Nephron progenitor cell (in vitro differentiated cells): ENCODE measurements at regions not wholly inside any gene's neighbourhood (a gene's known extent, or its start where the extent isn't known, plus 50 kb on each side); places are given as distances from the start of the nearest gene placed in this dataset.
A peak's percentile ranks its signal among the peaks of the same experiment; 100 is the strongest.

Source experiments
- DNase-seq: peaks from one replicate; pipeline ENCODE4 v3.0.0; 2021
- H3K27ac Mint-ChIP-seq: 2 replicates; pipeline ENCODE4 v1.8.0; 2021; ENCODE audit warnings: mild to moderate bottlenecking, moderate library complexity, mixed read lengths
- H3K27me3 Mint-ChIP-seq: 2 replicates; pipeline ENCODE4 v1.8.0; 2021; ENCODE audit warnings: mild to moderate bottlenecking, low read depth, mixed read lengths; ENCODE audit not compliant: poor library complexity
- H3K36me3 Mint-ChIP-seq: 2 replicates; pipeline ENCODE4 v1.8.0; 2021; ENCODE audit warnings: low read depth, mixed read lengths
- H3K4me1 Mint-ChIP-seq: 2 replicates; pipeline ENCODE4 v1.8.0; 2021; ENCODE audit warnings: mixed read lengths
- H3K4me3 Mint-ChIP-seq: 2 replicates; pipeline ENCODE4 v1.8.0; 2021; ENCODE audit warnings: mild to moderate bottlenecking, moderate library complexity, mixed read lengths
- H3K9me3 Mint-ChIP-seq: 2 replicates; pipeline ENCODE4 v1.8.0; 2021; ENCODE audit warnings: mild to moderate bottlenecking, moderate library complexity, mixed read lengths
- TF ChIP-seq, protein P1 (sequence below): fragments of 200-600 bp; sonication (generic); IDR thresholded peaks from 2 replicates; pipeline ENCODE4 v1.5.0; 2021; ENCODE audit warnings: antibody characterized with exemption

GRCh38 chrX:69291116-69291515, 125.9 kb upstream of the PJA1 start:
- TF ChIP-seq, protein P1, sequence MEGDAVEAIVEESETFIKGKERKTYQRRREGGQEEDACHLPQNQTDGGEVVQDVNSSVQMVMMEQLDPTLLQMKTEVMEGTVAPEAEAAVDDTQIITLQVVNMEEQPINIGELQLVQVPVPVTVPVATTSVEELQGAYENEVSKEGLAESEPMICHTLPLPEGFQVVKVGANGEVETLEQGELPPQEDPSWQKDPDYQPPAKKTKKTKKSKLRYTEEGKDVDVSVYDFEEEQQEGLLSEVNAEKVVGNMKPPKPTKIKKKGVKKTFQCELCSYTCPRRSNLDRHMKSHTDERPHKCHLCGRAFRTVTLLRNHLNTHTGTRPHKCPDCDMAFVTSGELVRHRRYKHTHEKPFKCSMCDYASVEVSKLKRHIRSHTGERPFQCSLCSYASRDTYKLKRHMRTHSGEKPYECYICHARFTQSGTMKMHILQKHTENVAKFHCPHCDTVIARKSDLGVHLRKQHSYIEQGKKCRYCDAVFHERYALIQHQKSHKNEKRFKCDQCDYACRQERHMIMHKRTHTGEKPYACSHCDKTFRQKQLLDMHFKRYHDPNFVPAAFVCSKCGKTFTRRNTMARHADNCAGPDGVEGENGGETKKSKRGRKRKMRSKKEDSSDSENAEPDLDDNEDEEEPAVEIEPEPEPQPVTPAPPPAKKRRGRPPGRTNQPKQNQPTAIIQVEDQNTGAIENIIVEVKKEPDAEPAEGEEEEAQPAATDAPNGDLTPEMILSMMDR = no peak
- Mint-ChIP-seq H3K36me3 (no peaks in the 10 kb centered on the region), H3K27ac (no peak overlapping the region), H3K9me3 (peaks cover 51% of the 10 kb centered on the region), H3K27me3 (peaks cover 9% of the 10 kb centered on the region), H3K4me3 (no peak overlapping the region), H3K4me1 (peaks cover 62% of the 10 kb centered on the region)
- DNase-seq = no peak

- peak overlapping the region; percentile 49 for H3K27ac Mint-ChIP-seq
These were observed 125.0 kb upstream of the PJA1 start for GRCh38 chrX:69290292-69290691.

DNA sequence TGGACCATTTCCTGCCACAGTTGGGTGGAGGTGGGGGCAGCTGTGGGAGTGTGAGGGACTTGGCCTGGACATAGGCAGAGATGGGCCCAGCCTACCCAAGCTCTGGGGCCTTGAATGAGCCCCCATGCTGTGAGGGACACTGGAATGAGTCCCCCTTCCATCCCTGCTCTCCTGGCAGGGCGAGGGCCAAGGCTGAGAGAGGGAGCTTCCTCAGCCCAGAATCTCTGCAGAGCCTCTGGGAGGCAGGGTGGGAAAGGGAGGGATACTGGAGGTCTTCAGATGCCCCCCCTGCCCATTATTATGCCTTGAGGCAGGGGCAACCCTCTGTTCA, 124.5 kb upstream of the PJA1 start:
- peak overlapping the region; percentile 76 for H3K27ac Mint-ChIP-seq
- TF ChIP-seq, protein P1 = no peak
- no peaks in the 10 kb centered on the region for H3K36me3 Mint-ChIP-seq
- H3K4me1 Mint-ChIP-seq = peaks cover 68% of the 10 kb centered on the region
- H3K27me3 Mint-ChIP-seq = peaks cover 9% of the 10 kb centered on the region
- peaks cover 51% of the 10 kb centered on the region for H3K9me3 Mint-ChIP-seq
- no peak overlapping the region for H3K4me3 Mint-ChIP-seq
- DNase-seq = no peak

More at GRCh38 chrX:69290292-69290691, 125.0 kb upstream of the PJA1 start:
- TF ChIP-seq, protein P1 = no peak
- Mint-ChIP-seq H3K4me1 (peaks cover 62% of the 10 kb centered on the region), H3K36me3 (no peaks in the 10 kb centered on the region), H3K4me3 (peak overlapping the region; percentile 53), H3K9me3 (peaks cover 51% of the 10 kb centered on the region), H3K27me3 (peaks cover 9% of the 10 kb centered on the region)
- no peak for DNase-seq

- Mint-ChIP-seq H3K27me3 (peaks cover 9% of the 10 kb centered on the region), H3K9me3 (peaks cover 57% of the 10 kb centered on the region), H3K4me1 (peaks cover 71% of the 10 kb centered on the region), H3K36me3 (no peaks in the 10 kb centered on the region), H3K4me3 (peak overlapping the region; percentile 32), H3K27ac (peak overlapping the region; percentile 78)
- peak; percentile 23 for DNase-seq
- TF ChIP-seq, protein P1 = no peak
These were observed 124.0 kb upstream of the PJA1 start for GRCh38 chrX:69289046-69289792.

DNA sequence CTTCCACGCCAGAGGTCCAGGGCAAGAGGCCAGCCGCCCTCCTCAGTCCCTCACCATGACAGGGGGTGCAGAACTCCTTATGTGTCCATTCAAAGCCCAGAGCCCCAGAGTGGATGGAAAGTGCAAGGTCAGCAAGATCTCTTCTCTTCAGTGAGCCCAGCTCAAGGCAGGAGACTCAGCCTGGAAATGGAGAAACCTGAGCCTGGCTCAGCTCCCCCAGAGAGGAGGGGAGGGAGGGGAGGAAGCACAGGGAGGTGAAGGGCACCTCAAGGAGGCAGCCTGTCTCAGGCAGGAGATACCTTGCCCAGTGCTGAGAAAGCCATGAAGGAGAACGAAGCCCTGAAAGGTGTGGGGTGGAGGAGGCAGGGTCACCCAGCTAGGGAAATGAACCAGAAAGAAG, 121.8 kb upstream of the PJA1 start:
- Mint-ChIP-seq H3K27me3 (peaks cover 9% of the 10 kb centered on the region), H3K4me1 (peaks cover 75% of the 10 kb centered on the region), H3K27ac (peak overlapping the region; percentile 51), H3K9me3 (peaks cover 65% of the 10 kb centered on the region), H3K4me3 (peak overlapping the region; percentile 33), H3K36me3 (no peaks in the 10 kb centered on the region)
- TF ChIP-seq, protein P1 = no peak
- DNase-seq = no peak

GRCh38 chrX:69286565-69286906, 121.3 kb upstream of the PJA1 start:
- H3K36me3 Mint-ChIP-seq = no peaks in the 10 kb centered on the region
- H3K27ac Mint-ChIP-seq = no peak overlapping the region
- H3K27me3 Mint-ChIP-seq = peaks cover 5% of the 10 kb centered on the region
- peaks cover 79% of the 10 kb centered on the region for H3K4me1 Mint-ChIP-seq
- TF ChIP-seq, protein P1 = no peak
- peaks cover 67% of the 10 kb centered on the region for H3K9me3 Mint-ChIP-seq
- DNase-seq = no peak
- no peak overlapping the region for H3K4me3 Mint-ChIP-seq
